DMS153 treated with DMSO at 0.1 percent for 48 hours (cell line): ENCODE measurements at regions not wholly inside any gene's neighbourhood (a gene's known extent, or its start where the extent isn't known, plus 50 kb on each side); places are given as distances from the start of the nearest gene placed in this dataset.
"Not testable (repeated sequence)": the region's sequence is repeated elsewhere in the genome, so short reads cannot be mapped to it uniquely, and the experiment has no call there.

Experiments used
- DNase-seq: peaks from one replicate; lab custom pipeline; 2025; ENCODE audit not compliant: unreplicated experiment; lab: John Stamatoyannopoulos, UW

GRCh38 chr3:194249323-194250097 lies 101.6 kb downstream of the CPN2 start:
- no peak for DNase-seq

- no peak for DNase-seq
Measured at GRCh38 chr3:194250098-194251002, 100.8 kb downstream of the CPN2 start.

GRCh38 chr3:194251007-194251406 lies 100.1 kb downstream of the CPN2 start:
- DNase-seq, result no peak

- no peak for DNase-seq
Measured at GRCh38 chr3:194251461-194251860, 99.7 kb downstream of the CPN2 start.

GRCh38 chr3:194251891-194252560 lies 99.1 kb downstream of the CPN2 start:
- no peak for DNase-seq

DNA sequence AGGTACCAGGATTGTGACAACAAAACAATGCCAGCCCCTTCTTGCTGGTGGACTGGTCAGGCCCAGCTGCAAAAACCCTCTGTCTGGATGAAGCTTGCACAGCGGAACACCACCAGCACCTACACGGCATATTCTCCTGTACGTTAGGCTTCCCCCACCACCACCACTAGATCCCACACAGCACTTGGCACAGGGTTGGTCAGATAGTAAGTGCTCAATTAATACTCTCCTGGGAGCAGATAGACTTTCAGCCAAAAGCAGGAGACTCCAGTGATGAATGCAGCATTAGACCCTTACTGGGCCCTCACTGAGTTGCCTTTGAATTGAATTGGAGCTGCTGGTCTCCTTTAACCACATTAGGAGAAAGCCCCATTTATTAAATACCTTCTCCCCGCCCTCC lies 97.9 kb downstream of the CPN2 start:
- no peak for DNase-seq

DNA sequence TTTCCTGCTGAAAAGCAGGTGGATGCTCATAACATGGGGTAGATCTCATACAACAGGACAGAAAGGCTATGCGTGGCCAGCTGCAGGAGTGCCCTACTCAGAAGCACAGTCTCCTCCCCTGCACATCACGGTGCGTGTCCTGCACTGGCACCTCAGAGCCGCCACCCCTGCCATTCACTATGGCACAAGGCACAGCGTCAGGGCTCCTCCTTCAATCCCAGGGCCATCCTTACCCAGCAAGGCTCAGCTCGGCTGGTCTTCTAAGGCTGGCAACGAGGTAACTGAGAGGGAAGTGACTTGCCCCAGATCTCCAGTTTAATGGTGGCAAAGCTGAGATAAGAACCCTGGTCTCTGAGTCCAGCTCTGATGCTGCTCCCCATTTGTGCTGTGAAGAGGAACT lies 97.1 kb downstream of the CPN2 start:
- no peak for DNase-seq

DNA sequence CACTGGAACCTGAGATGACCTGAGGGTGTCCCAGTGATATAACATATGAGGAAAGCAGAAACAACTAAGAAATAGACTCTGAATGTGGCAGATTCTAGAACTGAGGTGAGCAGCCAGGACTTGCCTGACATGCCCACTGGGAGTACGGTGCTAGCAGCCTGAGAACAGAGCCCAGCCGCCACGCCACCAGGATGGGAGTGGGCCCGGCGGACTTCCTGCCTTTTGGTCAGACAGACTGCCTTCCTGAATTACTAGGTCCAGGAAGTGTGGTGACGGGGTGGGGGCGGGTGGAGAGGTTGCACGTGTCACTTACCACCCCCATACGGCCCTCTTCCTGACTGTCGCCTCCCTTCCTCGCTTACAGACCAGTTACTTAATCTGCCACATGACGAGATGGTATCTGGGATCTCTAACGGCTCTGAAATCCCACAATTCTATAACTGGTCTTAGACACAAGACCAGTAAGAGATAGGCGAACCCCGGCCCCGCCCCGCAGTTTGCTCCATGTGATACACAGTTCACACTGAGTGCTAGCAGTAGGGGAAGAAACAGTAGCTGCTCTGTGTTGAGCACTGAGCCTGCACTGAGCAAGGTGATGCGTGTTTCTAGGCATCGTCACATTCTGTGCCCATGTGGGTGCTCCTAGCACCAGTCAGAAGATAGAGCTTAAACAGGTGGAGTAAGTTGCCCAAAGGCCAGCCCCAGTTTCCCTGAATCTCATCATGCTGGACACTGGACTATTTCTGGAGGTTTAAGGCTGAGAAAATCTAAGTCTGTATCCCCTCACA lies 95.7 kb downstream of the CPN2 start:
- peak; percentile 22 for DNase-seq

DNA sequence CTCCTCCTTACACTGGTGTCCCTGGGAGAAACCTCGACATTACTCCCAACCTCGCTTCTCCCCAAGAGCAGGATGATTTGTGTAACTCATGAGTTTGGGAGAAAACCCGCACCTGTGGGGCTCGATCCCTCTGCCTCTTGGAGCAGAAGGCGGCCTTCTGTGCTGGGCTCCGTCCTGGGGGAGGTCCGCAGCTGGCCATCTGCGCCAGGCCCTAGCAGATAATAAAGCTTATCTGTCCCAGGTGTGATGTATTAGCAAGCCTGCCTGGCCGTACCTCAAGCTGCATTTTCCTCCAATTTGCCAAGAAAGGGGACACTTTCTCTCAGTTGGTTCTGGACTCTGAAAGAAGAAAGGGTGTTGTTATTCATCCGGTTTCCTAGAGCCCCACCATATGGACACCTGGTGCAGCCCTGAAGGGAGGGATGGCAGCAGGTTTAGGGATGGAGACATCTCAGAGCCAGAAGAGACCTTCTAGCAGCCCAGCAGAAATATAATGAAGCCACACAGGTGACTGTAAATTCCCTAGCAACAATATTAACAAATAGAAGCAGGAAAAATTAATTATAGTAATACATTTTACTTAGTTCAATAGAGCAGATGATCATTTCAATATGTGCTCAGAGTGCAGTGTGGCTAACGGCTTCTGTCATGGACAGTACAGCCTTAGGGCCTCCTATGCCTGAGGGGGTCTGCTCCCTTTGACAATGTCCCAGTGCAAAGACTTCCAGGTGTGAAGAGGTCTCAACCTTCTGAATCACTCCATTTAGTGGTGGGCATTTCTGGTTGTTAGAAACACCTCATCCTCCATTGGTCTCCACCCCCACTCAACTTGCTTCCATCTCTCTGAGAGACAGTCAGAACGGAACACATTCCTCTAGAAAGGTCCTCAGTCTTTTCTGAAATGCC lies 94.8 kb downstream of the CPN2 start:
- no peak for DNase-seq

- DNase-seq, result no peak
Measured at GRCh38 chr3:194257151-194257621, 93.9 kb downstream of the CPN2 start.

- no peak for DNase-seq
Measured at GRCh38 chr3:194257916-194258668, 93.0 kb downstream of the CPN2 start.

DNA sequence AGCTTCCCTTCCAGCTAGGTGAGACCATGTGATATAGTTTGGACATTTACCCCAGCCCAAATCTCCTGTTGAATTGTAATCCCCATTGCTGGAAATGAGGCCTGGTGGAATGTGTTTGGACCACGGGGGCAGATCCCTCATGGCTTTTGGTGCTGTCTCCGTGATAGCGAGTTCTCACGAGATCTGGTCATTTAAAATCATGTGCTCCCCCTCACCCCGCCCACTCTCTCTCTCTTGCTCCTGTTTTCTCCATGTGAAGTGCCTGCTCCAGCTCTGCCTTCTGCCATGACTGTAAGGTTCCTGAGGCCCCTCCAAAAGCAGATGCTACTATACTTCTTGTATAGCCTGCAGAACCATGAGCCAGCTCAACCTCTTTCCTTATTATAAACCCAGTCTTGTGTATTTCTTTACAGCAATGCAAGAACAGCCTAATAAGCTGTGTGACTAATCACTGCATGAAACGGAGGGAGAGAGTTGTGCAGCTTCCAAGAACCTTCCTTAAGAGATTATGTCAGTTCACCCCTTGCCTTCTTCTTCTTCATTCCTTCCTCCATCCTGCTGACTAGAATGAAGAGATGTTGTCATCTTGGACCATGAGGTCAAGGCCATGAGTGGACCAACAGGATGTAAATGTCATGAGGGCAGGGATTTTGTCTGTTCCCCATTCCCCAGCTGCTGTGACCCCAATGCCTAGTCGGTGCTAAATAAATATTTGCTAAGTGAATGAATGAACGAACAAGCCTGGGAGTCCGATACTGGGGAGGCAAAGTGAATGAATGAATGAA lies 91.0 kb downstream of the CPN2 start:
- no peak for DNase-seq

- no peak for DNase-seq
Measured at GRCh38 chr3:194261581-194262063, 89.5 kb downstream of the CPN2 start.

- no peak for DNase-seq
Measured at GRCh38 chr3:194262176-194262924, 88.8 kb downstream of the CPN2 start.

GRCh38 chr3:194262925-194263305 lies 88.2 kb downstream of the CPN2 start:
- no peak for DNase-seq

DNA sequence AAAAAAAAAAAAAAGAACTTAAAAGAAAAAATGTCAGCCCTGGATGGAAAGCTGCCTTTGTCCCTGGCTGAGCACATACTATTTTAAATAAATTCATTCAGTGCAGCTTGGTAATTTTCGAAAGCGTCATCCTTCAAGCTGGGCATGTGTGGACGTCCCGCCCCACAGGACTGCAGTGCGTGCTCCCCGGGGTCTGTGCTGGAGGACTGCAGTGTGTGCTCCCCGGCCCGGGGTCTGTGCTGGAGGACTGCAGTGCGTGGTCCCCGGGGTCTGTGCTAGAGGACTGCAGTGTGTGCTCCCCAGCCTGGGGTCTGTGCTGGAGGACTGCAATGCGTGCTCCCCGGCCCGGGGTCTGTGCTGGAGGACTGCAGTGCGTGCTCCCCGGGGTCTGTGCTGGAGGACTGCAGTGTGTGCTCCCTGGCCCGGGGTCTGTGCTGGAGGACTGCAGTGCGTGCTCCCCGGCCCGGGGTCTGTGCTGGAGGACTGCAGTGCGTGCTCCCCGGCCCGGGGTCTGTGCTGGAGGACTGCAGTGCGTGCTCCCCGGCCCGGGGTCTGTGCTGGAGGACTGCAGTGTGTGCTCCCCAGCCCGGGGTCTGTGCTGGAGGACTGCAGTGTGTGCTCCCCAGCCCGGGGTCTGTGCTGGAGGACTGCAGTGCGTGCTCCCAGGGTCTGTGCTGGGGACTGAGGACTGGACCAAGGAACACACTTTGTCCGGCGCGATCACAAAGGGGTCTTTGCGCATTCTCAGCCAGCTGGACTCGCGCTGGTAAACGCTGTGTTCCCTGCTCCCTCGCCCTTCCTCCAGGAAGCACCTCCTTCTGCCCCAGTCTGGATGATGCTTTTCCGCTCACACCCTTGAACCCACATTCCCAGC lies 86.3 kb downstream of the CPN2 start:
- DNase-seq, result not testable (repeated sequence)
